GM12878 (cell line): ENCODE measurements at regions not wholly inside any gene's neighbourhood (a gene's known extent, or its start where the extent isn't known, plus 50 kb on each side); places are given as distances from the start of the nearest gene placed in this dataset.

Experiments used
- CBX5 ChIP-seq: sonication (generic); IDR thresholded peaks from 2 replicates; pipeline ENCODE4 v1.6.1; 2016; ENCODE audit warnings: low read depth, moderate library complexity, mild to moderate bottlenecking, inconsistent platforms
- CTCF ChIP-seq, 3 experiments: IDR thresholded peaks in 2 of 3; conservative IDR thresholded peaks in 1 of 3; 2 replicates each; pipeline ENCODE4 v1.5.1; 2011; ENCODE audit warnings: low read depth in 3 of 3, low read length in 3 of 3, mild to moderate bottlenecking in 3 of 3, control low read depth in 2 of 3, moderate library complexity in 2 of 3, inconsistent platforms in 1 of 3, mixed read lengths in 1 of 3; ENCODE audit not compliant: control insufficient read depth in 2 of 3, insufficient read depth in 1 of 3; ENCODE audit errors: extremely low read depth in 1 of 3
- EP300 ChIP-seq, 2 experiments: fragments of 150-350 bp in 1 of 2; IDR thresholded peaks; 2 replicates each; pipeline ENCODE4 v1.6.1; 2011 to 2012; ENCODE audit warnings: low read depth in 2 of 2, low read length in 2 of 2, borderline replicate concordance in 1 of 2, improper control_type of control experiment in 1 of 2, inconsistent platforms in 1 of 2; ENCODE audit not compliant: control insufficient read depth in 1 of 2
- FOXK2 ChIP-seq: fragments of 450-650 bp; IDR thresholded peaks from 2 replicates; pipeline ENCODE4 v1.6.1; 2017; ENCODE audit warnings: mild to moderate bottlenecking, moderate library complexity
- GABPA ChIP-seq: IDR thresholded peaks from 2 replicates; pipeline ENCODE4 v1.6.1; 2014; ENCODE audit warnings: antibody characterized with exemption, low read depth, mild to moderate bottlenecking, inconsistent platforms
- IKZF2 ChIP-seq, 2 experiments: fragments of 450-650 bp; IDR thresholded peaks; 2 replicates each; pipeline ENCODE4 v1.6.1; 2017; ENCODE audit warnings: mild to moderate bottlenecking in 2 of 2, moderate library complexity in 2 of 2
- KDM1A ChIP-seq: fragments of 200-600 bp; sonication (generic); IDR thresholded peaks from 2 replicates; pipeline ENCODE4 v1.6.1; 2016; ENCODE audit warnings: borderline replicate concordance
- NR2C2 ChIP-seq: IDR thresholded peaks from 2 replicates; pipeline ENCODE4 v1.6.1; 2011; ENCODE audit warnings: borderline replicate concordance, low read depth; ENCODE audit not compliant: control insufficient read depth, insufficient read length
- WRNIP1 ChIP-seq: IDR thresholded peaks from 2 replicates; pipeline ENCODE4 v1.6.1; 2011; ENCODE audit warnings: low read depth, low read length, improper control_type of control experiment, borderline replicate concordance

GRCh38 chr2:6287406-6287805 is 578.3 kb downstream of the CMPK2 start:
- no peak for TF ChIP-seq IKZF2 (IDR thresholded peaks at IDR 0.05)
- TF ChIP-seq FOXK2, result no peak
- no peak for TF ChIP-seq GABPA
- TF ChIP-seq WRNIP1, result no peak
- no peak for TF ChIP-seq KDM1A
- no peak for TF ChIP-seq CTCF (IDR thresholded peaks at IDR 0.05 in 2 of 3, conservative IDR thresholded peaks at IDR 0.05 in 1 of 3; ENCODE audit: control insufficient read depth in 2 of 3, extremely low read depth in 1 of 3, insufficient read depth in 1 of 3, low read depth in 3 of 3, low read length in 3 of 3)
- no peak for TF ChIP-seq EP300 (IDR thresholded peaks at IDR 0.05; ENCODE audit: borderline replicate concordance in 1 of 2, control insufficient read depth in 1 of 2, low read depth in 2 of 2, low read length in 2 of 2)
- TF ChIP-seq NR2C2, result no peak
- no peak for TF ChIP-seq CBX5
